NCI-H2171 (cell line): ENCODE measurements at regions not wholly inside any gene's neighbourhood (a gene's known extent, or its start where the extent isn't known, plus 50 kb on each side); places are given as distances from the start of the nearest gene placed in this dataset.
A peak's percentile ranks its signal among the peaks of the same experiment; 100 is the strongest.
"Not testable (repeated sequence)": the region's sequence is repeated elsewhere in the genome, so short reads cannot be mapped to it uniquely, and the experiment has no call there.

Experiments used
- DNase-seq: peaks from one replicate; lab custom pipeline; 2025; lab: John Stamatoyannopoulos, UW

DNA sequence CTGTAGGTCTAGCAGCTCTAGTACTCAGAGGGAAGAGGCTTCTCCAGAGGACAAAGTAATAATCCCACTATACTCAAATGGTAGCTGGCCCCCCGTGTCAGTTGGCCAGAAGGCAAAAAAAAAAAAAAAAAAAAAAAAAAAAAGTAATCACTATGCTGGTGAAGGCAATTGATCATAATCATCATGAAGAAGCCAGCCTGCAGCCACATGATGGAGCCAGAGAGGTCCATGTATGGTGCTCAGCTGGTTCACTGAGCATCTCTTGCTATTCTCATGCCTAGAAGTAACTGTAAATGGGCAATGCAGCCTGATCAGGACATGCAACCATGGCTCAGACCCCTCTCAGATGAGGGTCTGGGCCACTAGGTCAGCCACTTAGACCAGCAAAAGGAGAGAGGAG lies 378.8 kb downstream of the MED13L start:
- no peak for DNase-seq

DNA sequence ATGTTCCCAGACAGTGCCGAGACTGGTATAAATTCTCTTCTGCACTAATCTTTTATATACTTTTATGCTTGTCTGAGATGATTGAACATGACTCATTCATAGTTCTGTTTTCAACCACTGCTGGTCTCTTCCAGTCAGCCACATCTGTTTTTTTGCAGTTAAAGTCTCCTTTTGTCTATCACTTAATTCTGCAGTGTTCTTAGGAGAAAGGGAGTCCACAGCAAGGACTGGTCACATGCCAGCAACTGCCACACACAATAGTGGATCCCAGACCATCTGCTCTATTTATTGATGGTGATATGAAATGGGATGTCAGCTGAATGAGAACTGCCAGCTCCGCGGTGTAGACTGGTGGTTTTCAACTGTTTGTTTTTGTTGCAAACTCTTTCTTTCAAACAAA lies 379.8 kb downstream of the MED13L start:
- DNase-seq, result no peak

DNA sequence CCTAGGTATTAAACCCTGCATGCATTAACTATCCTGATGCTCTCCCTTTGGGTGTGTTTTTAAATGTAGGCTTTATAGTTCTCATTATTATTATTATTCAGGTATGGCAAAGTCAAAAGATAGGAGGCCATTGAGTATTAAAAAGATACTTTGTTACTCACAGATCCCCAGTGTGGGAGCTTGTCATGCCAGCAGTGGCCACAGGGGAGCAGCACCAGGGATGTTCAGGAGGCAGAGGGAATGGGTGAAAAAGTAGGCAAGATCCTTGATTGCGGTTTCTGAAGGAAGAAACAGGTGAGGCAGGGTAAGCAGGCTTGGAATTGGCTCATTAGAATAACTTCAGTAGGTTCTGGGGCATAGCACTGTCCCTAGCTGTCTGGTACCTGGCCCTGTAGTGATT lies 382.2 kb downstream of the MED13L start:
- DNase-seq, result no peak

DNA sequence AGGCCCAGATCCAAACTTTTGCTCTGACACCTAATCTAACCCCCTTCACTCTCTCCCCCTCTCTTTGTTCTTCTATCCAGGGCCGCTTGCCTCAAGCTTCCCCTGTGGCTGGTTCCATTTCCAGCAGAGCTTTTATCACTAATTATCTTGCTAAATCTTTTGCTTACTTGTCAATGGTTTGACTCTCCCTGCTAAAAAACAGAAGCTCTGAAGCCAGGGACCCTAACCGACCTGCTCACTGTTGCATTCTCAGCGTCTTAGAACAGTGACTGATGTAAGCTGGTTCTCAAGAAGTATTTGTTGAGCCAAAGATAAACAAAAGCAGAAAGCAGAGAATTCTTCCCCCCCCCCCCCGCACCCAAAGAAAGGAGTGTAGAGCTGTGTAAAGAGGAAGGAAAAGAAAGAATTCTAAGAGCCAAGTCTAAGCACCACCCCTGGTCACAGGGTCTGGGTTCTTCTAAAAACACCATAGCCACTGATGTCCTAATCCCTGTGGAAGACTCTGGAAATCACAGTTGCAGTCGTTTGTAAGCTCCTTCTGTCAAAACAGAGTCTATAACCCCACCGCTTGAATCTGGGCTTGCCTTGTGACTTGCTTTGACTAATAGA lies 385.8 kb downstream of the MED13L start:
- no peak for DNase-seq

DNA sequence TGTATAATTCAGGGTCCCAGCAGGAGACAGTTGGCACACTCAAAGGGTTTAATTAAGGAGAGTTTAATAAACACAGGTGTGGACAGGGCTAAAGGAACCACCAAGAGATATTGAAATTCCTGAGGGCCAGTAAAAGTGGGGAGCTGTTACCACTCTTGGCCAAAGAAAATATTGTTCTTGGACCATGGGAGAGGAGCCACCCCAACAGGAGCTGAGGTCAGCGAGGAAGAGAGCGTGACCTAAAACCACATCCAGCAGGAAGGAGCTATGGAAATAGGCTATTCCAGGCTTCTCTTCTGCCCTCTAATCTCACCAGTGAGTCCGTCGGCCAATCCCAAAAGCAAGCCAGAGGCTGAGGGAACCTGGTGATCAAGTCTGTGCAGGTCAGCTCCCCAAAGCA lies 390.8 kb downstream of the MED13L start:
- no peak for DNase-seq

DNA sequence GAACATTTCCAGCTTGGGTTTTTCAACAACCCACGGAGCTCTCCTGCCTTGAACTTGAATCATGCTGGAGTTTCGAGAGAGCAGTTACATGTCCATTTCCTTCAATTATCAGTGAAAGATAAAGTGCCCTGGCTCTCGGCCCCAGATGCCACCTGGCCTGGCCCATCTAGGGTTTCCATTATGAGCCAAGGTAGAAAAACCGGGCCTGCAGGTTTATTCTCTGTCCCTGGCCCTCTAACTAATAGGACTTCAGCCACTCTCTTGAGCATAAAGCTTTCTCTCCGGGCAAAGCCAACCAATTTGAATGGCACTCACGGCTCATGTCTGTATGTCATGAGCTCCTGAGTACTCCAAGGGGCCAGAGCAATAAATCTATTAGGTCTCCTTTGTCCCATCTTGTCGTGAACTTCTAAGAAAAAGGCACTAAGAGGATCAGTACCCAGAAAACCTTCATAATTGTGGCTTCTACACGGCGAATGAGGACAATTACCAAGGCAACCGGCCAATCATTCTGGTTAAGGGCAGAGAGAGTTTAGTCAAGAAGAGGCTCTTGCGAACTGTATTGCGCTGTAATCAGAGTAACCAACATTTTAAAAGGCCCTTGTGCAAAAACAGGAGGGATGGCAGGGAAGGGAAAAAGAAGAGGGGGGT lies 392.3 kb downstream of the MED13L start:
- no peak for DNase-seq

DNA sequence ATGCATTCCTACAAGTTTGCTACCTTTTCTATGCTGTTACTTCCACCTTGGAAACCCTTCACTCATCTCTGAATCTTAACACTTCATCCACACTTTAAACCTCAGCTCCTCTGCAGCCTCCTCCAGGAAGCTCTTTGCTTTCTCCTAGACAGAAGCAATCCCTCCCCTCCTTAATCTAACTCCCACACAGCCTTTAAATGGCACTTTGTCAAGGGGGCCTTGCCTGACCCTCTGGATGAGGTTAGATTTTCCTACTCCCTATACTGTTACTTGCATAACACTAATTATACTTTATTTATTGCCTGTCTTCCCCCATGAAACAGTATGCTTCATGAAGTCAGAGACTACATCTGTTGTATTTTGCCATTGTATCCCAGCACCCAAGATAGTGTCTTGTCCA lies 394.6 kb downstream of the MED13L start:
- DNase-seq, result no peak

DNA sequence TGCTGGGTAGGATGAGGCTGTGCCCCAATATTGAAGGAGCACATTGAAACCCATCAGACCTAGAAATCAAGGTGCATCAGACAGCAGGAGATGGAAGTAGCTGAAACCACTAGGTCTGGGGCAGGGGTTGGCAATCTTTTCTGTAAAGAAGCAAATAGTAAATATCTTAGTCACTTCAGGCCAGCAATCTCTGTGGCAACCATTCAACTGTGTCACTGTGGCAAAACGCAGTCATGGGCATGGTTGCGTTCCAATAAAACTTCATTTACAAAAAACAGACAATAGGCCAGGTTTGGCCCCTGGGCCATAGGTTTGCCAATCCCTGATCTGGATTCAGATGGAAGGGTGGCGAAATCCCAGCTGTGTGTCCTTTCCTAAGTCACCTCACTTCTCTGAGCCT lies 397.3 kb downstream of the MED13L start:
- DNase-seq, result no peak

DNA sequence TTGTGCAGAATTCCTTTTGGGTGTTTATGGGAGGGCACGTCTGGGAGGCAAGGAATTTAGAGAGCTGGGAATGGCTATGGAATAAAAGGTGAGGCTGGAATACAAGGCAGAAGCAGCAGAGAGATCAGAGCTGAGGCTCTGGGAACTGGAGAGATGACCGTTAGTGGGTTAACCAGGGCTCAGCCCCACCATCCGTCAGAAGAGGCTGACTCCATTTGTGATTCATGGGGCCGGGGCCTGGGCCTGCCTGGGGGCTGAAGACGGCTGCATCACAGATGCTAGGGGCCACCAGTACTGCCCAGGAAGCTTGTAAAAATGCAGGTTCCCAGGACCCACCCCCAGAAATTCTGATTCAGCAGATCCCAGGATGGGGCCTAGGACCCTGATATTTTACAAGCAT lies 398.1 kb downstream of the MED13L start:
- DNase-seq, result no peak

DNA sequence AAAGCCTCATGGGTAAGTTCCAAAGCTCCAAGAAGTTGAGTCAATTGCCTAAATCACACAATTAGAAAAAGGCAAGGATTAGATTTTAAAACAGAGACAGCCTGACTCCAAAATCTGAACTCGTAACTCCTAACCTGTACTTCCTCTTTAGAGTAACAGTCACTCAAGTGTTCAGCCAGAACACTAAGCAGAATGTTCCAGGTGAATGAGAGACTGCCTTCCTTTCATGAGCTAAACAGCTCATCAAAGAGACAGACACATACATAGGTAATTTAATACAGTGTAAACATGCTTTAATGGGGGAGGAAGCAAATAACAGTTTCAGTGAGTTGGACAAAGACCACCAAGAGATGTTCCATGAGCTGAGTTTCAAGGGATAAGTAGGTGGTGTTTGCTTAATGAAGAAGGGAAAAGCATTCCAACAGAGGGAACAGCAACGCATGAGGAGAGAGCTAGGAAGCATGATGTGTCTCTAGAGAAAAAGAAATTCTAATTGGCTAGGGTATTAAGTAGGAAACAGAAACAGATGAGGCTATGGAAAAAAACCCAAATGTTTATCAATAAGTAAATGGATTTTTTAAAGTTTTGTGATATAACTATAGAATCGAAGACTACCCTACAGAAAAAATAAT lies 403.9 kb downstream of the MED13L start:
- no peak for DNase-seq

DNA sequence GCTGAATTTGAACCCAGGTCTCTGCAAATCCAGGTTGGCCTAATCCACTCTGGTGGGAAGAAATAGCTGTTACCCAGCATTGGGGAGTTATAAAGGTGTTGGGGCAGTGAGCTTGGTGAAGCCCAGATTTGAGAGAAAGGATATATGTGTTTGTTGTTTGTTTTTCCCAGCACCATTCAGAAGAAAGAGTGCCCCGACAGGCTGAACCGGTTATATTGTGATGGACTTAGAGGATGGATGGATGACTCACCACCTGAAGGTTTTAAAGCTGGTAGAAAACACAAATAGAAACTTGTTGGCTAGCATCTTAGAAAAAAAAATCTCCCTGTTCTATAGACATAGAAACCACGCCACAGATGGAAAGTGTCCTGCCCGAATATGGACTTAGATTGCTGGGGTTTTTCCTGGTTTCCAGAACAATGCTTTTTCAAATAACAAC lies 404.6 kb downstream of the MED13L start:
- no peak for DNase-seq

DNA sequence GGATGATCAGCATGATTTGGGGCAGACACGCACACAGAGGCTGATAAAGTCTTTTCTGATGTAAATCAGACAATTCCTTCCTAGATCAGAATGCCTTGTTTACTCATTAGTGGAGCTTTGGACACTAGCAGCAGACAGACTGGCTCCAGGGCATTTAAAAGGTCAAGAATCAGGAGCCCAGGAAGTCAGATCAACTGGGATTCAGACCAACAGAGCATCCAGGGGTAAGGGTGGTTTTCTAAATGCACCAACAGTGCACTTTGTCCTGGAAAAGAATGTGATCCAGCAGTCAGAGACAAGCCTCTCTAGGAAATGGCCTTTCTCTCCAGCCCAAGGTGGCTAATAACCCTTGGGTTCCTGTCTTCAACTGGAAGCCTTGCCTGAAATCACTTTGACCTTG lies 405.3 kb downstream of the MED13L start:
- DNase-seq, result no peak

DNA sequence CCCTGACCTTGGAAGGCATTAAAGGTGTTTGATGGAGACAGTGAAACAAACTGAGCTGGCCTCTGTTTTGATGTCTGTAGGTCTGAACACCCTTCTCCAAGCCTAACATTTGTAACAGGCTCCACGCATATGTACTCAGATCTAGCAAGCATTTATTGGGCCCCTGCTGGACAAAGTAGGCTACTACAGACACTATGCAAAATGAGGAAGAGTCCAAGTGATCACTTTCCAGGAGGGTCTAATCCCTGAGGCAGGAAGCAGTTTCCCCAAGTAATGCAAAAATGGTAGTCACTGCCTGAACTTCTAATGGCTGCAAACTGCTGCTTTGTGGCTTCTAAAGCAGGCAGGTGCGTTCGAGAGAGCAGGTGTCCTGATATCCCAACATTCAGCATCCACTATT lies 405.8 kb downstream of the MED13L start:
- no peak for DNase-seq

DNA sequence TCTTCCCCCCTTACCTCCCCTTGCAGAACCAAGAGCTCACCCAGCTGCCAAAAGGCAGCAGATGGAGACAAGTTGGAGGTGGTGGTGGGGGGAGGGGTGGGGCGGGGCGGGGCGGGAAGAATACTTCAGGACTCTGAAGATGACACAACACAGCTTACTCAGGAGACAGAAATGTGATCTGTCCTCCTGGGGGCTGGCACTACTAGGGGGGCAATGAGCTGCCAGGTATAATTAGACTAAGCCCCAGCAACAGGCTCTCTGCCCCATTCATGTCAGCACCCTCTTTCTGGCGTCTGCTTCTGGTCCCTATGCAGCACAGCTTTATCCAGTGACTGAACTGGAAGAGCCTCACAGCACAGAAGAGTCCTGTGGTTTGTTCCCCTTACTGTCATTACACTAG lies 407.0 kb downstream of the MED13L start:
- DNase-seq, result peak; percentile 20

DNA sequence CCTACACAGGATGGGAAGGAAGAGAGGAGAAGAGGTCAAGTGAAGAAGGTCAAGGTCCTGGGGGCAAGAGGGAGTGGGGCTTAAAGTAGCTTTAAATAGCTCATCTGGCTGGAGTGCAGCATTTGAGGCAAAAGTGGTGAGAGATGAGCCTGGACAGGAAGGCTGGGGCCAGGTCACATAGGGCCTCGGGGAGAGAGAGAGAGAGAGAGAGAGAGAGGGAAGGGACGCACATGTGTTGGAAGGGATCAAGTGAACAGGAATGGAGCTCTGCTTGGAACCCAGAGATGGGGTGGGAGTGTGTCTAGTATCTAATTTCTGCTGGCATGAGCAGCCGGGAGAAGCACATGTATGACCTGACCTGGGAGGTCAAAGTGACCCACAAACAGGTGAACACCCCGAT lies 407.5 kb downstream of the MED13L start:
- DNase-seq, result no peak

DNA sequence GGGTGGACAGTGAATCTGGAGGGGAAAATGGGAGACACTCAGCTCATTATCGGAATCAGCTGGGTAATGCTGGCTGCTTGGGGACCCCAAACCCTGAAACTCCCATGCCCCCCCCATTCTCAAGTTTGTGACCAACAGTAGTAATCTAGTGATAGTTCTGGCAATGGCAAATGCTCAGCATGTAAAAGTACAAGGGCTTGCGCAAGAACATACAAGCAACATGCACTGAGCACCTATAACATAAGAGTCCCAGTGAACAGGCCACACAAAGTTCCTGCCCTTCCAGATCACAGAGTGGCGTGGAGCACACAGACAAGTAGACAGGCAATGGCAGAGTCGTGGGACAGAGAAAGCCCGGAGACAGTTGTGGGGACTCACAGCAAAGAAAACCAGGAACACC lies 407.9 kb downstream of the MED13L start:
- DNase-seq, result no peak

DNA sequence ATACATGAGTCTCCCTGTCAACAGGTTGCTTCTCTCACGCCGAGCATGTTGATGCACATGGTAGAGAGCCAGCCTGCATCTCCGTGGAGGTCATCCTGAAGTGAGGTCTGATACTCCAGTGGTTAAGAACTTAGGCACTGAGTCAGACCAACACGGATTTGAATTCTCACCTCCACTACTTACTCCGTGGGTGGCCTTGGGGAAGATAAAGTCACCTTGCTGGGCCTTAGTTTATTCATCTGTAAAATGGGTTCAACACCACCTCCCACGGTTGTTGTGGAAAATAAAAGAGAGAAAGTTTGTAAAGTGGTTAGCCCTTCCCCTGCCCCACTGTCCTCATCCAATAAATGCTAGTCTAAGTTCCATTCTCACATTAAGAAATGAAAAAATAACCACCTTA lies 408.9 kb downstream of the MED13L start:
- DNase-seq, result no peak

DNA sequence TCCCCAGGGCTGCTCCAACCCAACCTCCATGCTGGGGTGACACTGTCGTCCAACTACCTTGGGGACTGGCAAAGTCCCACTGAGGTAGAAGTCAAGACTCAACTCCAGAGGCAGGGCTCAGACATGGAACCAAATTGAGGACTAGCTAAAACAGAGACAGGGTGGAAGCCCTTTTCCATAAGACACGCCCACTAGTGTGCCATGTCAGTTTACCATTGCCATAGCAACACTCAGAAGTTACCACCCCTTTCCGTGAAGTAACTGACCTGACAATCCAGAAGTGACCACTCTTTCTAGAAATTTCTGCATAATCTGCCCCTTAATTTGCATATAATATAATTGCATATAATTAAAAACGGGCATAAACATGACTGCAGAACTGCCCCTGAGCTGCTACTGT lies 409.6 kb downstream of the MED13L start:
- no peak for DNase-seq

DNA sequence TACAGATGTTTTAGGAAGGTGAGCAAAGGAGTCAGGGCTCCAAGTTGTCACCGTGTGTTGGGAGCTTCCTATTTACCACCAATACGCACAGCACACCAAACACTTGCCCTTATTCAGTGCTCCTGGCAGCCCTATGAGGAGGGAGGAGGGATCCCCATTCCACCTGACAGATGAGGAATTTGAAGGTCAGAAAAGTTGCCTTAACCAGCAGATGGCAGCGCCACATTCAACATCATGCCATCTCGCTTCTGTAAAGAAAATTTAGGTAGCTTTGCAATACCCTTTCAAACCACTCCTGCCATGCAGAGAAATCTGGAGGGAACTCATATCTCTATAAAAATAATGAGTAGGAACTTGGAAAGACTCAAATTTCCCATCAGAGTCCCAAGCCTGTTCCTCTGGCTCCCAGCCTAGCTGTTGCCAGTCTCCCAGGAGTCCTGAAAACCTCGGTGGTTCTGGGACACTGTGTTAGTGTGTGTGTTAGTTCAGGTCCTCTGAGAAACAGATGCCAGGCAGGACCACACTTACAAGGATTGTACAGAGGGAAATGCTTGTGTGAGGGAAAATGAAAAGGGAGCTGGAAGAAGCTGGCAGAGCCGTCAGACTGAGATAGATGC lies 410.5 kb downstream of the MED13L start:
- DNase-seq, result no peak

DNA sequence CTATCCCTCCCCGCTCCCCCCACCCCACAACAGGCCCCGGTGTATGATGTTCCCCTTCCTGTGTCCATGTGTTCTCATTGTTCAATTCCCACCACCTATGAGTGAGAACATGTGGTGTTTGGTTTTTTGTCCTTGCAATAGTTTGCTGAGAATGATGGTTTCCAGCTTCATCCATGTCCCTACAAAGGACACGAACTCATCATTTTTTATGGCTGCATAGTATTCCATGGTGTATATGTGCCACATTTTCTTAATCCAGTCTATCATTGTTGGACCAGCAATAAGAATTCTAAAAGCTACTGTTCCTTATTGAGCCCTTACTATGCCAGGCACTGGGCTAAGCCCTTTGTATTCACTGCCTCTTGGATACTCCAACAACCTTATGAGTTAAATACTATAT lies 411.2 kb downstream of the MED13L start:
- DNase-seq, result not testable (repeated sequence)

DNA sequence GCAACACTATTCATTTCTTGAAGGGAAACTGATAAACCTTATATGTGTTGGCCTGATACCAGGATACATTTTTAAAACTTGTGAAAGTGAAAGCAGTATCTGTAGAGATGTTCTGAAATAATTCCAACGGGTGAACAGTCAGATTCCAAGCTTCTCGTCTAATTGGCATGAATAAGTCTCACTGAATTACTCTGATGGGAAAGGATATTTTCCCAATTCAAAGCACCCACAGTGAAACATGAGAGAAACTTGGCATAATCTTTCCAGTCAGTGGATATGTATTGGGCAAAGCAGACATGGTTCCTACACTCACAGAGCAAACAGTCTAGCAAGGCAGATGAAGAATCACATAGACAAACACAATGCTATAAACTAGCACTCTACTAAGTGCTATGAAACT lies 413.1 kb downstream of the MED13L start:
- DNase-seq, result no peak

DNA sequence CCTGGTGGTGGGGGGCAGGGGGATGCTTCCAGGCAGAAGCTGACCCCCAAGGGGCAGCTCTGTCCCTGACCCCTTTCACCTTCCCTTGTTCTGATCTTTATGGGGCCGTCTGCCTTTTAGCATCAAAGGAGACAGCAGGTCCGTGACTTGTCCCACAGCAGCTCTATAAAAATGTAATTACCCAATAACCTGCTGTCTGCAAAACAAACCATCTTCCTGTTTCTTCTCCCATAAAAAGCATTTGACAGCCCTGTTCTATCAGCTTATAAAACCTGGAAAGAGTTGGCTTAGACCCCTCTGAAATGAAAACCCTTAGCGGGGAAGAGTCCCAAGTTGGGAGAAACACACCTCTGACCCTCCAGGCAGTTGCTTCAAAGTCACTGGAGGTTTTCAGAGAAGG lies 416.9 kb downstream of the MED13L start:
- no peak for DNase-seq

DNA sequence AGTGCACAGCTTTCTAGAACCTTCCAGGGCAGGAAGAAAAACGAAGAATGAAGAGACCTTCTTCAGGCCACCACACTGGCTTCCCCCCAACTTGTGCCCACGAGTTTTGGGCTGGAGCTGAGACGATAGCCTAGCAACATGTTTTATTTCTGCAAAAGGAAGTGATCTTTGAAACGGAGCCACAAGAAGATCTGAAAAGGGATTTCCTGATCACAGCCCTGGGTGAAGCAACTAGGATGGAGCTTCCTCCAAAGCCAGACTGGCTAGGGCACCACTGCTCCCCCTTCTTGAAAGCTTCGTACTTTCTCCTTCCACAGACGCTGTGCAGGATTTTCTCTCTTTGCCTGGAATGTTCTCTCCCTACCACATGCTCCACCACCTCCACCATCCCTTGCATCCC lies 418.3 kb downstream of the MED13L start:
- no peak for DNase-seq
